GM12873 (cell line): ENCODE measurements at regions not wholly inside any gene's neighbourhood (a gene's known extent, or its start where the extent isn't known, plus 50 kb on each side); places are given as distances from the start of the nearest gene placed in this dataset.

ENCODE experiments used
- TF ChIP-seq, protein P1 (sequence below): IDR thresholded peaks from 2 replicates; pipeline ENCODE4 v1.5.1; 2012; ENCODE audit warnings: low read depth, mild to moderate bottlenecking, moderate library complexity, low read length, control low read depth; ENCODE audit not compliant: insufficient read depth; ENCODE audit errors: missing control alignments

DNA sequence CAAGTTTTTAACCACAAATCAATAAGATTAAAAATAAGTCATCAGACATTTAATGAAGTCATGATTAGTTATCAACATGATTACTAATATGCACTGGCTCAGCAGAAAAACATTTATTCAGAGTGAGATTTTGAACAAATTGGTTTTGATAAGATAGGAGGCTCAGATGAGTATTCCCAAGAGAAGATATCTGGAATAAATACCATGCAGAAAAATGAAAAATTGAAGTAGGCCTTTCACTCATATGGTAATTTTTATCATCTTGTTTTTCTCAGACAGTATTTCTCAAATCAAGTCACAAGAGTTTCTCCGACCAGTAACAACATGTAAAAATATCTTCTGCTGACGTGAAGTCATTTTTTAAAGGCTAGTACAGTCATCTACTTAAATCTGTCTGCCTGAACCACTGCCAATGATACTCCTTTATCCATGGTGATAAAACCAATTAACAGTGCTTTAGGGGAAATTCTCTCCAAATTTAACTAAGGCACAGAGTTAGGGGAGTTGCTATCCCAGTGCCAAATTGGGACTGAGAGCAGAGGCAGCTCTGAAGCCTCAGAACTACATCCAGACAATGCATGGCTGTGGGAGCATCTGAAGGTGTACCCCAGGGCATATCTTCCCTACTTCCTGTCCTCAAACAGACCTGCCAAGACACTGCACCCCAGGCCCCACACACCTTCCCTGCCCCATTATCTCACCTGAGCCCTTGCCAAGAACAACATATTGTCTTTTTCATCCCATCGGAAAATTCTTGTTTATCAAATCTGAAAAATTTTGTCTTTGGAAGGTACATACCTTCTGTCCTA, 105.5 kb upstream of the TSLP start:
- TF ChIP-seq, protein P1, sequence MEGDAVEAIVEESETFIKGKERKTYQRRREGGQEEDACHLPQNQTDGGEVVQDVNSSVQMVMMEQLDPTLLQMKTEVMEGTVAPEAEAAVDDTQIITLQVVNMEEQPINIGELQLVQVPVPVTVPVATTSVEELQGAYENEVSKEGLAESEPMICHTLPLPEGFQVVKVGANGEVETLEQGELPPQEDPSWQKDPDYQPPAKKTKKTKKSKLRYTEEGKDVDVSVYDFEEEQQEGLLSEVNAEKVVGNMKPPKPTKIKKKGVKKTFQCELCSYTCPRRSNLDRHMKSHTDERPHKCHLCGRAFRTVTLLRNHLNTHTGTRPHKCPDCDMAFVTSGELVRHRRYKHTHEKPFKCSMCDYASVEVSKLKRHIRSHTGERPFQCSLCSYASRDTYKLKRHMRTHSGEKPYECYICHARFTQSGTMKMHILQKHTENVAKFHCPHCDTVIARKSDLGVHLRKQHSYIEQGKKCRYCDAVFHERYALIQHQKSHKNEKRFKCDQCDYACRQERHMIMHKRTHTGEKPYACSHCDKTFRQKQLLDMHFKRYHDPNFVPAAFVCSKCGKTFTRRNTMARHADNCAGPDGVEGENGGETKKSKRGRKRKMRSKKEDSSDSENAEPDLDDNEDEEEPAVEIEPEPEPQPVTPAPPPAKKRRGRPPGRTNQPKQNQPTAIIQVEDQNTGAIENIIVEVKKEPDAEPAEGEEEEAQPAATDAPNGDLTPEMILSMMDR: no peak

DNA sequence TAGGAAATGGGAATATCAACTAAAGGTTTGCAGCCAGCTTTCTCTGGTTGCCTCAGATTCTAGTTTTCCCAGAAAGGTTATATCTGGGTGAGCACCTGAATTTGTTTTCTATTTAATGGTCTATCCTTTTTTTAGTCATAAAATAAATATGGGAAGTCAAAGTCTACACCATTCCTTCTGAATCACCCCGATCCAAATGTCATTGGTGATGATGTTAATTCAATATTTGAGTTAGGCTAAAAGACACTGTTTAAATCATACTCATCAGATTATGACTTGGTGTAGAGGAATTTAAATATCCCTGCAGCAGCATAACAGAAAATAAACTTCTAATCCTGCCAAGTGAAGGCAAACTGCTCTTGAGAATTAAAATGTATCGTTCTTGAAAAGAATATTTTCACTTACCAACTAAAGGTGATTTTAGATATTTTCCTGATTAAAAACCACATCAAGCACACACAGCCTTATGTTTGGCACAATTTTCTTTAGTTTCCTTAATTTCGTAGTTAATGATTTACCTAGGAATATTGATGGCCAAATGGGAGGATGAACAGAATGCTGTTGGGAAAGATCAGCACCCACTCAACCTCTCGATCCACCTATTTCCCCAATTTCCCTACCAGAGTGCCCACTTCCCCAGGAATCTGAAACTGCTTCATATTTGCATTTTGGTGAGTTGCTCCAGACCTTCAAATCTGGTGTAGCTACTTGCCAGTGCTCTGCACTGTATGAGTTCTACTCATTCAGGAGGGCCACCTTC, 103.1 kb upstream of the TSLP start:
- TF ChIP-seq, protein P1: no peak

DNA sequence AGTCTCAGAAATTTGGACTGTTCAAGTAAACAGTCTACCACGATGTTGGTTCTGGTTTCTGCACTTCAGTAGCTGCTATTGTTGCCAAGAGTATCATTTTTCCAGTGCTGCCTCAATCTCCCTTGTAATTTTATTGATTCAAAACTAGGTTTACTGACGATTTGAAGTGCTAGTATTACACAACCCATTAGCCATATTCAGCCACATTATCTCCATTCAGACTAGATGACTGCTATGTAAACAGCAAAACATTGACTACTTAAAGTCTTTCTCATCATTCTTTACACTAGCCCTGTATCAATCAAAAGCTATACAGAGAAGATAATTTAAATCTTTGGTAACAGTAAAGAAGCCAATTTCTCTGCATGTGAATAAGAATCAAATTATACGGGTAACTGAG, 102.0 kb upstream of the TSLP start:
- TF ChIP-seq, protein P1: no peak

DNA sequence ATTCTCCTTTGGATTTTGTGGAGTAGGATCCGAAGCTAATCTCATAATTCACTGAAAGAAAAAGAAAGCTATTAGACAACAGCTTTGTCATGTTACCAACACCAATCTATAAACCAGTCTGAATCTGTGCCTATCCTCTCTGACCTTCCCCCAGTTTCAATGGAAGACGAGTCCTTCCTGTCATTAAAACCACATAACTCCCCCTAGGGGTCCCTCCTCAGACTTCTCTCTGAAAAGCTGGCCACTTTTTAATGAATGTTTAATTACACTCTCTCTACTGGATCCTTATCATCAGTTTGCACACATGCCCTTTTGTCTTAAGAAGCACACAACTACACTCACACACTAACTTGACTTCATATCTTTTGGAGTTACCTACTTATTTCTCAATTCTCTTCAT, 98.0 kb upstream of the TSLP start:
- TF ChIP-seq, protein P1: no peak

DNA sequence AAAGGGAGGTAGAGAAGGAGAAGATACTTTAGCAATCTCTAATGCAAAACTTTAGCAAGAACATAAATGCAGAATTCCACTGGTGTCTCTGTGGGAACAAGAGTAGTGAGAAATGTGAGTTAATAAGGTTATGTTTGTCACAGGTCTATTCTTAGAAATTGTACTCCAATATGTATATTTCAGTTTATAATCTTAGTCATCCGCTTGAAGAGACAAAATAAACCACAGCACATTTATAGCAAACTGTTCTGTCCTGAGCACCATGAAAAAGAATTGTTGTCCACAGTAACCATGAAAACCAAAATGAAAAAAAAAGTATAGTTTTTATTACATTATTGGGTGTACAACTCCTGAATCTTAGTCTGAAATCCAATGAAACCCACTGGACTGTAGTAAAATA, 93.6 kb upstream of the TSLP start:
- TF ChIP-seq, protein P1: no peak

DNA sequence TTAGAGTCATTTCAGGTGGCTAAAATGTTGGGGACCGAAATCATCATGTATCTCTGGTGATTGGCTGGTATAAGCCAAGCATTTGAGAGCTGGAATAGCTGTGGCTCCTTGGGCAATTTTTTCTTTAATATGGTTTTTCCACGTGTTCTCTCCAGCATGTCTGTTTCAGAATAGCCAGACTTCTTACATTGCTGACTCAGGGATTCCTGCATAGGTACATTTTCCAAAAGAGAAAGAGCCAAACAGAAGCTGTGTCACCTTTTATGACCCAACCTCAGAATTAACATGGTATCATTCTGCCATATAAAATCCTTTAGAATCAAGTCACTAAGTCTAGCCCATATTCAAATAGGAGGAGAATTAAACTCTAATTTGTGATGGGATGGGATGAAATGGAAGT, 74.8 kb upstream of the TSLP start:
- TF ChIP-seq, protein P1: no peak

DNA sequence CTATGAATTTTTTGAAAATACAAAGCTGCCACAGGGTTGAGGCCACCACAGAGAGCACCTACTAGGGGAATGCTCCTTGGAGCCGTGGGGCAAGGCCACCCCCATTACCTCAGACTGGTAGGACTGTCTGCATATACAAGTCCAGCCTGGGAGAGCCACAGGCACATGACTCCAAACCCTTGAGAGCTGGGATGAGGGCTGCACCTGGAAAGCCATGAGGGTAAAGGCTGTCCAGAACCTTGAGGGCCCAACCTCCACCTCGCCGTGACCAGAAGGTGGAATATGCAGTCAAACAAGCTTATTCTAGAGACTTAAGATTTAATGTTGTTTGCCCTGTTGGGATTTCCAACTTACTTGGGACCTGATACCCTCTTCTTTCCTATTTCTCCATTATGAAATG, 69.5 kb upstream of the TSLP start:
- TF ChIP-seq, protein P1: no peak
